WTC11 (cell line): ENCODE measurements at regions not wholly inside any gene's neighbourhood (a gene's known extent, or its start where the extent isn't known, plus 50 kb on each side); places are given as distances from the start of the nearest gene placed in this dataset.

Experiments
- CBFB ChIP-seq: sonication (generic); formaldehyde crosslinking; IDR thresholded peaks from 2 replicates; pipeline ENCODE4 v1.8.1; 2022; ENCODE audit warnings: mild to moderate bottlenecking, low read depth, missing genetic modification reagents
- CREB1 ChIP-seq: sonication (generic); formaldehyde crosslinking; IDR thresholded peaks from 2 replicates; pipeline ENCODE4 v1.8.0; 2023; ENCODE audit warnings: mild to moderate bottlenecking, missing genetic modification reagents
- CTCF ChIP-seq: fragments of 200-600 bp; IDR thresholded peaks from 2 replicates; pipeline ENCODE4 v1.8.0; 2022; ENCODE audit warnings: antibody characterized with exemption
- E2F5 ChIP-seq: sonication (generic); formaldehyde crosslinking; IDR thresholded peaks from 2 replicates; pipeline ENCODE4 v1.8.1; 2022; ENCODE audit warnings: mild to moderate bottlenecking, moderate library complexity, missing genetic modification reagents
- IRF2 ChIP-seq: sonication (generic); formaldehyde crosslinking; IDR thresholded peaks from 2 replicates; pipeline ENCODE4 v1.8.0; 2022; ENCODE audit warnings: low read depth, missing genetic modification reagents, borderline replicate concordance
- USF1 ChIP-seq: sonication (generic); formaldehyde crosslinking; IDR thresholded peaks from 2 replicates; pipeline ENCODE4 v1.8.0; 2022; ENCODE audit warnings: mild to moderate bottlenecking, missing genetic modification reagents

- TF ChIP-seq CTCF, result no peak
- TF ChIP-seq CBFB (CRISPR knock-in tag), result no peak
- TF ChIP-seq CREB1 (CRISPR knock-in tag), result no peak
- TF ChIP-seq E2F5 (CRISPR knock-in tag), result no peak
- no peak for TF ChIP-seq USF1
- no peak for TF ChIP-seq IRF2 (CRISPR knock-in tag)
These were observed 678.3 kb upstream of the NR3C2 start for GRCh38 chr4:149120331-149121022.
